ENCODE measurements at regions not wholly inside any gene's neighbourhood (a gene's known extent, or its start where the extent isn't known, plus 50 kb on each side); places are given as distances from the start of the nearest gene placed in this dataset.

GRCh38 chr18:54503131-54503894, 87.7 kb upstream of the DYNAP start:
- Histone ChIP-seq H4K20me1 (ENCODE audit: insufficient read depth, low read length) (no peaks in the 10 kb centered on the region), H2BK15ac (ENCODE audit: low read depth, low read length) (no peak overlapping the region), H3K9me1 (ENCODE audit: insufficient read depth, low read length) (no peaks in the 10 kb centered on the region), H4K5ac (ENCODE audit: low read depth, low read length) (no peak overlapping the region), H3K36me3 (ENCODE audit: control insufficient read depth, insufficient read depth, low read length) (no peaks in the 10 kb centered on the region), H3K4me3 (ENCODE audit: insufficient read depth, low read depth, low read length) (no peak overlapping the region), H3K14ac (replicated peaks; ENCODE audit: low read depth, low read length) (no peak overlapping the region), H3K27me3 (ENCODE audit: control insufficient read depth, insufficient read depth, low read length) (no peaks in the 10 kb centered on the region), H2BK5ac (ENCODE audit: low read depth, low read length, poor library complexity, severe bottlenecking) (no peak overlapping the region), H3K56ac (ENCODE audit: extremely low read depth, insufficient read depth, low read length) (no peak overlapping the region), H3K27ac (ENCODE audit: insufficient read depth, low read length) (no peak overlapping the region), H3K4me1 (ENCODE audit: control insufficient read depth, insufficient read depth, low read length) (no peaks in the 10 kb centered on the region), H2AK5ac (ENCODE audit: low read depth, low read length) (no peak overlapping the region), H3K18ac (ENCODE audit: low read depth, low read length) (no peak overlapping the region), H4K91ac (ENCODE audit: insufficient read depth, low read depth, low read length) (no peak overlapping the region), H3K4me2 (ENCODE audit: low read depth, low read length) (no peak overlapping the region), H3K23ac (ENCODE audit: low read depth, low read length) (no peak overlapping the region), H4K8ac (ENCODE audit: low read depth in 2 of 2, low read length in 2 of 2) (no peak overlapping the region), H3K9me3 (ENCODE audit: control insufficient read depth, insufficient read depth, low read length) (no peaks in the 10 kb centered on the region), H3K4ac (ENCODE audit: low read depth, low read length) (no peak overlapping the region), H2BK120ac (ENCODE audit: low read depth, low read length) (no peak overlapping the region), H2BK20ac (ENCODE audit: low read depth, low read length) (no peak overlapping the region), H3K9ac (ENCODE audit: low read depth, low read length) (no peak overlapping the region), H2AK9ac (replicated peaks; ENCODE audit: low read depth, low read length, poor library complexity) (no peak overlapping the region), H3K79me1 (ENCODE audit: low read depth in 1 of 2, low read length in 2 of 2) (no peaks in the 10 kb centered on the region), H2AFZ (replicated peaks; ENCODE audit: low read length, poor library complexity) (no peak overlapping the region)
- dilution Hi-C loops (cut with HindIII; ENCODE audit: low sequenced_read_pairs, unreplicated experiment) (no loop called here), in situ Hi-C loops (cut with MboI; ENCODE audit: low sequenced_read_pairs) (no loop called here), intact Hi-C loops (cut with micrococcal nuclease) (no loop called here)
- POLR2A ChIA-PET (ENCODE audit: unreplicated experiment) = no interaction called here
- TF ChIP-seq SMC3 (IDR thresholded peaks at IDR 0.05; ENCODE audit: low read depth, low read length) (no peak), FOS (IDR thresholded peaks at IDR 0.05; ENCODE audit: low read depth, low read length) (no peak), CTCF (conservative IDR thresholded peaks at IDR 0.05; ENCODE audit: low read depth, low read length) (no peak)
- WGBS, 2 experiments (ENCODE audit: extremely low coverage in 2 of 2, insufficient read length in 1 of 2) = no CpG with 5 or more reads among the region's 4 CpGs
- CTCF ChIA-PET = interaction anchor here (0.7 kb wide), 1 partner anchor 776 kb away, joined by 4 read pairs; no protein-coding TSS in a partner anchor
- BruUV-seq (replicated peaks) = no TSS peak
- DNase-seq = no peak
- no peak for ATAC-seq (ENCODE audit: low read depth)
